ENCODE measurements at regions not wholly inside any gene's neighbourhood (a gene's known extent, or its start where the extent isn't known, plus 50 kb on each side); places are given as distances from the start of the nearest gene placed in this dataset.

DNA sequence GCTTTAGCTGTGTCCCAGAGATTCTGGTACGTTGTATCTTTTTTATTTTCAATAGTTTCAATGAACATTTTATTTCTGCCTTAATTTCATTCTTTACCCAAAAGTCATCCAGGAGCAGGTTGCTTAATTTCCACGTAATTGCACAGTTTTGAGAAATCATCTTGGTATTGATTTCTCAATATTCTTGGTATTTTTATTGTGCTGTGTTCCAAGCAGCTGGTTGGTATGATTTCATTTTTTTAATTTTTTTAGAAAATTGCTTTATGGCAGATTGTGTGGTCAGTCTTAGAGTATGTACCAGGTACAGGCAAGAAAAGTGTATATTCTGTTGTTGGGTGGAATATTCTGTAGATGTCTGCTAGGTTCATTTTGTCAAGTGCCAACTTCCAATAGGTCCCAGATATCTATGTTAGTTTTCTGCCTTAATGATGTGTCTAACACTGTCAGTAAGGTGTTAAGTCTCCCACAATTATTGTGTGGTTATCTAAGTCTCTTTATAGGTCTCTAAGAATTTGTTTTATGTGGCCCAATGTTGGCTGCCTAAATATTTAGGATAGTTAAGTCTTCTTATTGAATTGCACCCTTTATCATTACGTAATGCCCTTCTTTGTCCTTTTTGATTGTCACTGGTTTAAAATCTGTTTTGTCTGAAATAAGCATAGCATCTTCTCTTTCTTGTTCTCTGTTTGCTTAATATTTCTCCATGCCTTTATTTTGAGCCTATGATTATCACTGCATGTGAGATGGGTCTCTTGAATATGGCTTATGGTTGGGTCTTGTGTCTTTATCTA is 366.9 kb upstream of the IRAK1BP1 start:
- 52 to 67% methylated on average over 3 of the region's 3 CpGs for WGBS, 2 donors
- H3K27me3 ChIP-seq: no peaks in the 10 kb centered on the region
- no peak for ATAC-seq

DNA sequence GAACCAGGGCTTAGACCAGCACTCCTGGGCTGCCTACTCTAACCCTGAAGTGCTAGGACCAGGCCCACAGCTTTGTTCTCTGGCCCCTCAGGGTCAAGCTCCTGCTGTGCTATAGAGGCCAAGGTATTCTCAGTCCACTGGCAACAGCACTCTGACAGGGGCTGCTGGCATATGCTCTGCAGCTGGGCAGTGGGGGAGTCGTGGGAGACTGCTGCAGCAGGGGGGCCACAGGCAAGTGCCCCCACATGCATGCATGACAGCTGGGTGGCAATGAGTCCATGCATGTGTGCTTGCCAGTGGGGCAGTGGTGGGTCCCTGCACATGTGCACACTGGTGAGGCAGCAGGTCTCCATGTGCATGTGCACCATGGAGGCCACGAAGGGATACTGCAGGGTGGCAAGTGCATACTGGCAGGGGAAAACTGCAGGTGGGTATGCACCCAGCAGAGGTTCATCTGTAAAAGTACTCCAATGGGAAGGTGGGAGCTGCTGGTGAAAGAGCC is 364.9 kb upstream of the IRAK1BP1 start:
- Histone ChIP-seq H3K9me3 (no peaks in the 10 kb centered on the region), H3K36me3 (replicated peaks in 1 of 2; ENCODE audit: insufficient read depth in 1 of 2, low read depth in 2 of 2) (no peaks in the 10 kb centered on the region), H3K27ac (no peak overlapping the region), H3K27me3 (no peaks in the 10 kb centered on the region), H3K4me3 (no peak overlapping the region), H3K4me1 (no peaks in the 10 kb centered on the region)
- TF ChIP-seq POLR2A (IDR thresholded peaks at IDR 0.05): no peak
- TF ChIP-seq, protein P1, sequence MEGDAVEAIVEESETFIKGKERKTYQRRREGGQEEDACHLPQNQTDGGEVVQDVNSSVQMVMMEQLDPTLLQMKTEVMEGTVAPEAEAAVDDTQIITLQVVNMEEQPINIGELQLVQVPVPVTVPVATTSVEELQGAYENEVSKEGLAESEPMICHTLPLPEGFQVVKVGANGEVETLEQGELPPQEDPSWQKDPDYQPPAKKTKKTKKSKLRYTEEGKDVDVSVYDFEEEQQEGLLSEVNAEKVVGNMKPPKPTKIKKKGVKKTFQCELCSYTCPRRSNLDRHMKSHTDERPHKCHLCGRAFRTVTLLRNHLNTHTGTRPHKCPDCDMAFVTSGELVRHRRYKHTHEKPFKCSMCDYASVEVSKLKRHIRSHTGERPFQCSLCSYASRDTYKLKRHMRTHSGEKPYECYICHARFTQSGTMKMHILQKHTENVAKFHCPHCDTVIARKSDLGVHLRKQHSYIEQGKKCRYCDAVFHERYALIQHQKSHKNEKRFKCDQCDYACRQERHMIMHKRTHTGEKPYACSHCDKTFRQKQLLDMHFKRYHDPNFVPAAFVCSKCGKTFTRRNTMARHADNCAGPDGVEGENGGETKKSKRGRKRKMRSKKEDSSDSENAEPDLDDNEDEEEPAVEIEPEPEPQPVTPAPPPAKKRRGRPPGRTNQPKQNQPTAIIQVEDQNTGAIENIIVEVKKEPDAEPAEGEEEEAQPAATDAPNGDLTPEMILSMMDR (IDR thresholded peaks at IDR 0.05): no peak
- intact Hi-C loops (cut with DNase I): no loop called here
- 64% methylated on average over 2 of the region's 2 CpGs; no CpG with 5 or more reads in 1 of the 2 donors for WGBS, 2 donors
- DNase-seq (no peak), ATAC-seq (no peak)

More for the DNA sequence above, 366.9 kb upstream of the IRAK1BP1 start:
- Histone ChIP-seq H3K9me3 (no peaks in the 10 kb centered on the region), H3K36me3 (replicated peaks in 1 of 2; ENCODE audit: insufficient read depth in 1 of 2, low read depth in 2 of 2) (no peaks in the 10 kb centered on the region), H3K27ac (no peak overlapping the region), H3K4me3 (no peak overlapping the region), H3K4me1 (no peaks in the 10 kb centered on the region)
- TF ChIP-seq POLR2A (IDR thresholded peaks at IDR 0.05): no peak
- no peak for DNase-seq
- intact Hi-C loops (cut with DNase I): no loop called here

DNA sequence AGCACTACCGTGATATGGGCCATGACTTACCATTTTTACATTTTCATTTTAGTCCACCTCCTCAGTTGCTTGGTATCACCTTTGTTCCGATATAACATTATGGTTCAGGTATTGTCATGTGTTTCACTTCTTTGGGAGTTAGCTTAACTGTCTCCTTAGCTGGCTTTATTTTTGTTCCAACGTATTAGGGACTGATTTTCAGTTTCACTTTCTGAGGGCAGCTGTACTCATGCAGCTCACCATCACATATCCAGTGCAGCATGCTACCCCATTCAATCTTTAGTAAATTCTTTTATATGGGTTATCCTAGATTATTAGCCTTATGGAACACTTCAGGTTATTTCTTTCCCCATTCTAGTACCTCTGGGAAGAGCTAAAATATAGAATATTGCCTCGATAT is 362.2 kb upstream of the IRAK1BP1 start:
- no peak for DNase-seq
- intact Hi-C loops (cut with DNase I): no loop called here
- H3K4me3 ChIP-seq: no peak overlapping the region
- WGBS, 2 donors: 65 to 76% methylated on average over 4 of the region's 4 CpGs
- H3K27me3 ChIP-seq: no peaks in the 10 kb centered on the region
- no peaks in the 10 kb centered on the region for H3K4me1 ChIP-seq
- no peak overlapping the region for H3K27ac ChIP-seq
- no peaks in the 10 kb centered on the region for H3K36me3 ChIP-seq (replicated peaks in 1 of 2; ENCODE audit: insufficient read depth in 1 of 2, low read depth in 2 of 2)
- H3K9me3 ChIP-seq: no peaks in the 10 kb centered on the region
- no peak for ATAC-seq
- no peak for TF ChIP-seq POLR2A (IDR thresholded peaks at IDR 0.05)
- TF ChIP-seq, protein P1 (IDR thresholded peaks at IDR 0.05): no peak

DNA sequence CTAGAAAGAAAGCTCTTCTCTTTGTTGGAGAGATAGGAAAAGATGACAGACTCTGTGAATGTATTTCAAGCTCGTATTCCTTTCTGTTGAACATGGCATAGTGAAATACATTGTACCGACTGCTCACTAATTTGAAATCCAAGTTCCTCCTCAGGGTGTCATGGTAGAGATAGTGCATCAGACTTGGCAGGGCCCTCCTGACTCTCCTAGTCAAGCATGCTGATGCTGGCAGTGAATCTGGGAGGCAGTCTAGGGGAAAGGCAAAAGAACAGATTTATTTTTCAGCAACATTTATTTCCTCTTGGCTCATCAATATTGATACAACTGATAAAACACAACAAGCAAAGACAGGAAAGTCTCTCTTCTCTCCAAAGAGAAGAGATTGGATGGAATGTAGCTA is 356.3 kb upstream of the IRAK1BP1 start:
- H3K27me3 ChIP-seq: no peaks in the 10 kb centered on the region
- no peak overlapping the region for H3K27ac ChIP-seq
- ATAC-seq: no peak
- intact Hi-C loops (cut with DNase I): no loop called here
- WGBS, 2 donors: 76 to 82% methylated on average over 2 of the region's 2 CpGs
- no peaks in the 10 kb centered on the region for H3K4me1 ChIP-seq
- no peak overlapping the region for H3K4me3 ChIP-seq
- no peak for DNase-seq
- TF ChIP-seq, protein P1 (IDR thresholded peaks at IDR 0.05): no peak
- no peak for TF ChIP-seq POLR2A (IDR thresholded peaks at IDR 0.05)
- H3K9me3 ChIP-seq: no peaks in the 10 kb centered on the region
- H3K36me3 ChIP-seq (replicated peaks in 1 of 2; ENCODE audit: insufficient read depth in 1 of 2, low read depth in 2 of 2): no peaks in the 10 kb centered on the region

DNA sequence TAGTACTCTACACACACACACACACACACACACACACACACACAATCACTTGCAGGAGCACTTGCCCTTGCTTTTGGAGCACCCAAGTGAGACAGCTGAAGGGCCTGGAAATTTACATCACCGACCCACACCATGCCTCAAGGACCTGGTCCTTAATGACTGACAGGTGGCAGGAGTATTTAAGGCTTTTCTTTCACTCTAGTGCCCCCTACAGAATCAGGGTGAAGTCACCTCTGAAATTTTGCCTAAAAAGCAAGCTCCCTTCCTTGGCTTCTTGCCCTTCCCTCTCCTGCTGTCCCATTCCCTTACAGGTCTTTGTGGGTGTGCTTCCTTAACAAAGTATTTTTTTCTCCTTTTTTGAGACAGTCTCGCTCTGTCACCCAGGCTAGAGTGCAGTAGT is 353.5 kb upstream of the IRAK1BP1 start:
- no peak overlapping the region for H3K4me3 ChIP-seq
- no peak for DNase-seq
- 63 to 78% methylated on average over 2 of the region's 2 CpGs for WGBS, 2 donors

More for the DNA sequence above, 353.5 kb upstream of the IRAK1BP1 start:
- no peaks in the 10 kb centered on the region for H3K9me3 ChIP-seq
- intact Hi-C loops (cut with DNase I): no loop called here
- H3K27me3 ChIP-seq: no peaks in the 10 kb centered on the region
- ATAC-seq: no peak
- no peaks in the 10 kb centered on the region for H3K36me3 ChIP-seq (replicated peaks in 1 of 2; ENCODE audit: insufficient read depth in 1 of 2, low read depth in 2 of 2)
- no peak overlapping the region for H3K27ac ChIP-seq
- TF ChIP-seq POLR2A (IDR thresholded peaks at IDR 0.05): no peak
- TF ChIP-seq, protein P1 (IDR thresholded peaks at IDR 0.05): no peak
- H3K4me1 ChIP-seq: no peaks in the 10 kb centered on the region
